ENCODE measurements at regions not wholly inside any gene's neighbourhood (a gene's known extent, or its start where the extent isn't known, plus 50 kb on each side); places are given as distances from the start of the nearest gene placed in this dataset.

DNA sequence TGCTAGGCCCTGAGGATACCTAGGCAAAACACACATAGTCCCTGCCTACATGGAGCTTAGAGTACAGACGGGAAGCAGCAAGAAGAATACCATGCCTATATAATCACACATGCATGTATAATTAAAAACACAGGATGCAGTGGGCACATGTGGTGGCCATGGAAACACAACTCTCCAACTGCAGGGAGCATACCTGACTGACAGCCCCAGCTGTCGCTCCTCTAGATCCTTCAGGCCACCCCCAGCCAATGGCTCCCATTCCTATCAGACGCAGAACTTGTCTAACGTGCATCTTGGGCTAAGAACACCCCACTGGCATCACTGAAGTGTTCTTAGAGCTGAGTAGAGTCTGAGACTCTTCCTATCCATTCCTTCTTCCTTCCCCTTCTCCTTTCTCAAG, 125.5 kb upstream of the FRMD4B start:
- Mint-ChIP-seq H3K27ac (ENCODE audit: unreplicated experiment) (no peak overlapping the region), H3K9me3 (ENCODE audit: unreplicated experiment) (peaks cover 14% of the 10 kb centered on the region), H3K4me3 (ENCODE audit: unreplicated experiment) (no peak overlapping the region), H3K36me3 (ENCODE audit: unreplicated experiment) (no peaks in the 10 kb centered on the region), H3K27me3 (ENCODE audit: unreplicated experiment) (peaks cover 20% of the 10 kb centered on the region), H3K4me1 (ENCODE audit: unreplicated experiment) (no peaks in the 10 kb centered on the region)
- DNase-seq (ENCODE audit: extremely low spot score, unreplicated experiment), result no peak
- TF ChIP-seq, protein P1, sequence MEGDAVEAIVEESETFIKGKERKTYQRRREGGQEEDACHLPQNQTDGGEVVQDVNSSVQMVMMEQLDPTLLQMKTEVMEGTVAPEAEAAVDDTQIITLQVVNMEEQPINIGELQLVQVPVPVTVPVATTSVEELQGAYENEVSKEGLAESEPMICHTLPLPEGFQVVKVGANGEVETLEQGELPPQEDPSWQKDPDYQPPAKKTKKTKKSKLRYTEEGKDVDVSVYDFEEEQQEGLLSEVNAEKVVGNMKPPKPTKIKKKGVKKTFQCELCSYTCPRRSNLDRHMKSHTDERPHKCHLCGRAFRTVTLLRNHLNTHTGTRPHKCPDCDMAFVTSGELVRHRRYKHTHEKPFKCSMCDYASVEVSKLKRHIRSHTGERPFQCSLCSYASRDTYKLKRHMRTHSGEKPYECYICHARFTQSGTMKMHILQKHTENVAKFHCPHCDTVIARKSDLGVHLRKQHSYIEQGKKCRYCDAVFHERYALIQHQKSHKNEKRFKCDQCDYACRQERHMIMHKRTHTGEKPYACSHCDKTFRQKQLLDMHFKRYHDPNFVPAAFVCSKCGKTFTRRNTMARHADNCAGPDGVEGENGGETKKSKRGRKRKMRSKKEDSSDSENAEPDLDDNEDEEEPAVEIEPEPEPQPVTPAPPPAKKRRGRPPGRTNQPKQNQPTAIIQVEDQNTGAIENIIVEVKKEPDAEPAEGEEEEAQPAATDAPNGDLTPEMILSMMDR (IDR thresholded peaks at IDR 0.05), result no peak

DNA sequence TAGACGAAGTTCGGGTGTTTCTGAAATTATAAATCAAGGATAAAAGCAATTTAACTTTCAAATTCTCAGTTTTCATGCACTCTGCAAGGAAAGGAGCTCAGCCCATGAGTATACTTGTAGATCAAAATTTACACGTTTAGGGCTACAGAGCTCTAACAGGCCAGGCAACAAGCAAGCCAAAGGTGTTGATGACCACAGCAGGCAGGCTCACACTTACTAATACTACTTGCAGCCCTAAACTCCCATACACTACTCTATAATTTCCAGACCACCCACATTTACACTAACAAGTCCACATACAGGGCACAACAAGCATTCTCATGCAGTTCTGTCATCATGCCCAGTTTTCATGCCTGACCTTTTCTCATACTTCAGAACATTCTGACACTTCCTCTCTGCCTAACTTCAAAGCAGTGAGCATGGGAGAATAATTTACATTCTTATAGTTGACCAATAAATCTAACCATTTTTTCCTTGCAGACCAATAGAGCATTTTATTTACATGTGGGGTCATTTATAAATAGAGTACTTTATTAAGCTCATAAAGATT, 124.7 kb upstream of the FRMD4B start:
- H3K4me1 Mint-ChIP-seq (ENCODE audit: unreplicated experiment), result no peaks in the 10 kb centered on the region
- H3K27ac Mint-ChIP-seq (ENCODE audit: unreplicated experiment), result no peak overlapping the region
- no peak for DNase-seq (ENCODE audit: extremely low spot score, unreplicated experiment)
- no peaks in the 10 kb centered on the region for H3K36me3 Mint-ChIP-seq (ENCODE audit: unreplicated experiment)
- no peak overlapping the region for H3K4me3 Mint-ChIP-seq (ENCODE audit: unreplicated experiment)
- TF ChIP-seq, protein P1 (IDR thresholded peaks at IDR 0.05), result no peak
- peaks cover 20% of the 10 kb centered on the region for H3K27me3 Mint-ChIP-seq (ENCODE audit: unreplicated experiment)
- peaks cover 14% of the 10 kb centered on the region for H3K9me3 Mint-ChIP-seq (ENCODE audit: unreplicated experiment)

- peaks cover 14% of the 10 kb centered on the region for H3K9me3 Mint-ChIP-seq (ENCODE audit: unreplicated experiment)
- no peaks in the 10 kb centered on the region for H3K36me3 Mint-ChIP-seq (ENCODE audit: unreplicated experiment)
- no peak overlapping the region for H3K27ac Mint-ChIP-seq (ENCODE audit: unreplicated experiment)
- peaks cover 17% of the 10 kb centered on the region for H3K27me3 Mint-ChIP-seq (ENCODE audit: unreplicated experiment)
- no peak overlapping the region for H3K4me3 Mint-ChIP-seq (ENCODE audit: unreplicated experiment)
- TF ChIP-seq, protein P1 (IDR thresholded peaks at IDR 0.05), result no peak
- H3K4me1 Mint-ChIP-seq (ENCODE audit: unreplicated experiment), result peaks cover 4% of the 10 kb centered on the region
- DNase-seq (ENCODE audit: extremely low spot score, unreplicated experiment), result no peak
Measured at GRCh38 chr3:69509288-69509687, 123.4 kb upstream of the FRMD4B start.

GRCh38 chr3:69505770-69506407, 120.0 kb upstream of the FRMD4B start:
- no peaks in the 10 kb centered on the region for H3K27me3 Mint-ChIP-seq (ENCODE audit: unreplicated experiment)
- TF ChIP-seq, protein P1 (IDR thresholded peaks at IDR 0.05), result no peak
- no peaks in the 10 kb centered on the region for H3K36me3 Mint-ChIP-seq (ENCODE audit: unreplicated experiment)
- no peaks in the 10 kb centered on the region for H3K9me3 Mint-ChIP-seq (ENCODE audit: unreplicated experiment)
- peaks cover 7% of the 10 kb centered on the region for H3K4me1 Mint-ChIP-seq (ENCODE audit: unreplicated experiment)
- DNase-seq (ENCODE audit: extremely low spot score, unreplicated experiment), result no peak
- no peak overlapping the region for H3K4me3 Mint-ChIP-seq (ENCODE audit: unreplicated experiment)
- no peak overlapping the region for H3K27ac Mint-ChIP-seq (ENCODE audit: unreplicated experiment)

GRCh38 chr3:69504232-69504631, 118.3 kb upstream of the FRMD4B start:
- Mint-ChIP-seq H3K27me3 (ENCODE audit: unreplicated experiment) (no peaks in the 10 kb centered on the region), H3K9me3 (ENCODE audit: unreplicated experiment) (no peaks in the 10 kb centered on the region), H3K36me3 (ENCODE audit: unreplicated experiment) (no peaks in the 10 kb centered on the region), H3K4me3 (ENCODE audit: unreplicated experiment) (no peak overlapping the region), H3K27ac (ENCODE audit: unreplicated experiment) (no peak overlapping the region), H3K4me1 (ENCODE audit: unreplicated experiment) (peaks cover 7% of the 10 kb centered on the region)
- TF ChIP-seq, protein P1 (IDR thresholded peaks at IDR 0.05), result no peak
- no peak for DNase-seq (ENCODE audit: extremely low spot score, unreplicated experiment)

All from osteocyte (in vitro differentiated cells).